ENCODE measurements at regions not wholly inside any gene's neighbourhood (a gene's known extent, or its start where the extent isn't known, plus 50 kb on each side); places are given as distances from the start of the nearest gene placed in this dataset.

- DNase-seq: no peak
Measured at GRCh38 chr2:64831977-64832328, 157.2 kb upstream of the SLC1A4 start.

DNA sequence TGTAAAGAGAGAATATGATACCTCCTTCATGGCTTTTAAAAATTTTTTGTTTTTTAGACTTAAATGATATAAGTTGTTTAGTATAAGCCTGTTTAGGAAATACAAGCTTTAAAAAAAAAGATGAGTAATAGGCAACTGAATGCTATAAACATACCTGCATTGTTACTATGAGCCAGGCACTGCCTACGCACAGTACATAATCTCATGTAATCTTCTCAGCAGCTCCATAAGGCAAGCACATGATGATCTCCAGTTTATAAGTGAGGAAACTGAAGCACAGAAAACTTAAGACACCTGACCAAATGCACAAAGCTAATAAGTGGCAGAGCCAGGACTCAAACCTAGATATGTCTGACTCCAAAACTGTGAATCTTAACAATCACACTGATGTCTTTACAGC, 156.3 kb upstream of the SLC1A4 start:
- DNase-seq: no peak

- no peak for DNase-seq
Measured at GRCh38 chr2:64836566-64836965, 152.6 kb upstream of the SLC1A4 start.

DNA sequence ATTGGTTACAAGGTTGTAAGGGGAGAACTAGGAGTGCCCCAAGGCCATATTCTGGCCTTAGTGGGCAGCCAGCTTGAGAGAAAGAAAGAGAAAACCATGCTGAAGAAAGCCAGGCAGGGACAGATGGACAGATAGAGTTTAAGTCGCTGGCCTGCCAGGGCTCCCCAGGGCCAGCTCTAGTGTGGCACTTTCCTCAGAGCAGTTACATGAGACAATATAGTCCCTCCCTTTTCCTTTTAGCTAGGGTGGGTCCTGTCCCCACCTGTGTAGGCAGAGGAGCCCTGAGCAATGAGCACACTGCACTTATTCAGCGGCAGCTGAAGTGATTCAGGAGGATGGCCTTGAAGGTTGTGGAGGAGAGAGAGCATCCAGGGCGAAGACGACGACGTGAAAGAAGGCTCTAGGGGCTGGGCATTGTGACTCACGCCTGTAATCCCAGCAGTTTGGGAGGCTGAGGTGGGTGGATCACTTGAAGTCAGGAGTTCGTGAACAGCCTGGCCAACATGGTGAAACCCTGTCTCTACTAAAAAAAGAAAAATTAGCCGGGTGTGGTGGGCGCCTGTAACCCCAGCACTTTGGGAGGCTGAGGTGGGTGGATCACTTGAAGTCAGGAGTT, 152.0 kb upstream of the SLC1A4 start:
- DNase-seq: no peak

GRCh38 chr2:64837925-64838641, 151.1 kb upstream of the SLC1A4 start:
- no peak for DNase-seq

DNA sequence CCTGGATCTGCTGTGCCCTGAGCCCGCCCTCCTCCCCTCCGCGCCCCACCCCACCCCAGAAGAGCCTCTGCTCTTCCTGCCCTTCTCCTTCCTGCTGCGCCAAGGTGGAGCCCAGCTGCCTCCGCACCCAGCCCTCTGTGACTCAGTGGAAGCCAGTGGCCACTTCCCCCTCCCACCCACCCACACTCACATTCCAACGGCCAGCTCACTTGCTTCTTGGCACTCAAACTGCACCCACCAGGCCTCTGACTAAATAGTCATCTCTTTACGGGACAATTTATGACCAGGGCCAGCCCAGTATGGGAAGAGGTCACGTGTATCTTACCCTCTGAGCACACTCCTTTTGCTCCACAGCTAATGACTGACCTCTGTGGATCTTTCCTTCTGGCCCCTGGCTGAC, 150.4 kb upstream of the SLC1A4 start:
- DNase-seq: no peak

DNA sequence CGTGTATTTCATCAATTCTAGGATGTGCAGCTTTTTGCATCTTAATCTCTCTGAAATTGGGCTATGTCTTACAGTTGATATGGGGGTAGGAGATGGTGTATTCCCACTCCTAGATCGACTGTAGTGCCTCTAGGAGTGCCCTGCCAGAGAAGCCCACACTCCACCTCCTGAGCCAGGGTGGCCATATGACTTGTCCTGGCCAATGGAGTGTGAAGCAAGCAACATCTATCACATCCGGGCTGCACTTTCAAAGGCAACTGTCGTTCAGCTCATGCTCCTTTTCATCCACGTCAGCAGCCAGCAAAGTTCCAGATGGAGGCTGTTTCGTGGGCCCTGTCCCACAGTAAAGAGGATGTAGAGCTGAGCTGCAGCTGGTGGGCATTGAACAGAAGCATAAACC, 149.4 kb upstream of the SLC1A4 start:
- DNase-seq: no peak

- no peak for DNase-seq
Measured at GRCh38 chr2:64840426-64840881, 148.7 kb upstream of the SLC1A4 start.

DNA sequence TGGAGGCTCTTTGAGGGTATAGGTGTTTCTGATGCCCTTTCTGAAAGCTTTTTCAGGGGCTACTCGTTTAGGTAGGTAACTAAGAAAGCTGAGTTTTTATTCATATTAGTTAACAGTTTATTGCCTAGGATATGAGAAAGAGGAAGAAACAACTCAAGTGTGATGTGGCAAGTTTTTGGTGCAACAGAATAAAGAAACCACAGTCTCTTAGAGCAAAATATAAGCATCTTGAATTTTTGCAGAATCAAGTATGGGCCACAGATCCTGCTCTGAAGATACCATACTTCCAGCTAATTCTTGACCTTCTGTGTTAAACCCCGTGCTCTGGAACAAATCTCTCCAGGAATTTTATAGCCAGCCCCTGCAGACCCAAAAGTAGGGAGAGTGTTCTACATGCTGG, 147.7 kb upstream of the SLC1A4 start:
- no peak for DNase-seq

DNA sequence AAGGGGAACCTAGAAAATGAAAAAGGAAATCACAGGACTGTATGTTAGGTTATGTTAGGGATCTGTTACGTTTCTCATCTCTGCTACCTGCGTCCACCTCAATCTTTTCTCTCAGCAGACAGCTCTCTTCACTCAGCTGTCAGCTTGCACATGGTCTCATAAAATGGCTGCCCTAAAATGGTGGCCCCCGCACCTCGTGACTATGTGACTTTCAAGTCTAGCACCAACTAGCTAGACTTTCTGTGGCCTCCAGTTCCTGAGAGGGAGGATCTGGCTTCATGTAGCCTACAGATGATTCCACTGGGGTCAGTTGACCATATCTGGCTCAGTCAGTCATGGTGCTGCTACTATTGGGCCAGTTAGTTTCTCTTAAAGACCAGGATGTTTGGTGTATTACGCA, 147.2 kb upstream of the SLC1A4 start:
- no peak for DNase-seq

GRCh38 chr2:64844087-64844486, 145.1 kb upstream of the SLC1A4 start:
- no peak for DNase-seq

DNA sequence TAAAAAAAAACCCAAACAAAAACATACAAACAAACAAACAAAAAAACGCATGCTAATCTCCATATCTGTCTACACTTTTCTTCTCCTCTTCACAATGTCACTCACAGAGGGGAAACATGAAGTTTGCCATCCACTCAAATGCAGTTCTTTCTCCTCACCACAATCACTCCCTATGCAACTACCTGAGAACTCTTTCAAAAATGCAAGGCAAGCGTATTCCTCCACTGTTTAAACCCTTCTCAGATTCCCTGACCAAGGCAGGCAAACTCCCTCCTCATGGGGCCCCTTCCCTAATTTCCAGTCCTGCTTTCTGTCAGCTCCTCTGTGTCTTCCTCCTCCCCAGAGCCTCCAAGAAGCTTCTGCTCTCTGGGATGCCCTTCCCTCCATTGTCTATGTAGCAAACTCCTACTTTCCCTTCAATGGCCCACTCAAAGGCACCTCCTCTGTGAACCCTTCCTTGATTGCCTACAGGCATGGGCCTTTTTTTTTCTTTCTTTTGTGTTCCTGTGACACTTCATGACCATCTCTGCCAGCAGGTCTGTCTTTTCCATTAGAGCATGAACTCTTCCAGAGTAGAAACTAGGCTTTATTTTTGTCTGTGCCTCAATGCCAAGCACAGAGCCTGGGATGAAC, 143.8 kb upstream of the SLC1A4 start:
- no peak for DNase-seq

DNA sequence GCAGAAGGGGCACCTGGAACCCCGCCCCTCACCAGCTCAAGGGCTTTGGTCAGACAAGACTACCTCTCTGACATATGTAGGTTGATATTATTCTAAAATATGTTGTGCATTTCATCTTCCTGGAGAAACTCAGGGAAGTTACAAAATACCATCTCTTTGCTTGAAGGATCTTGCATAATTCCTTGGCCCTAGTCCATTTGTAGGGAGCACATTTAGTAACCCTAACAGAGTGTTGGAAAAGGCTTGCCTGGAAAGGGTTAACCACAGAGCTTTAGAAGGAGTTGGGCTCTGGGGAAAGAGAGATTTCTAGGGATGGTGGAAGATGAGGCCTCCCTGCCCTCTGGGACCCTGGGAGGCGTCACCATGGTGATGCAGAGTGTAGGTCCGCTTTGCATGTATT, 143.0 kb upstream of the SLC1A4 start:
- DNase-seq: no peak

- no peak for DNase-seq
Measured at GRCh38 chr2:64847930-64848329, 141.3 kb upstream of the SLC1A4 start.

- no peak for DNase-seq
Measured at GRCh38 chr2:64848363-64848762, 140.8 kb upstream of the SLC1A4 start.

GRCh38 chr2:64848945-64849344, 140.3 kb upstream of the SLC1A4 start:
- DNase-seq: no peak

DNA sequence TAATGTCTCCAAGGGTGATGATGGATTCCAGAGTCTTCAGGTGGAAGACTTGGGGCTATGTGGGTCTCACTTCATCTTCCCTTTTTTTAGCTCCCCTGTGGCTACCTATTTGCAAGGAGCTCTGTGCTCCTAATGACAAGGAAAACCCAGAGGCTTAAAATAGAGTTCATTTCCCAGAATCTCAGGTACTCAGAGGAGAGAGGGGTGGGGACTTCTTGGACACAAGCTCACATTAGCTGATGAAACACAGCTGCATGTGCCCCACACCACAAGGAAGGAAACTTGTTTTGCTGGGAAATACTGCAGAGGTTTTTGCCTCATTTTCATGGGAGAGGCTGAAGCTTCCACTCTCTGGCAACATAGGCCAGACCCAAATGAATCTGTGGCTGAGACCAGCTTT, 138.6 kb upstream of the SLC1A4 start:
- no peak for DNase-seq

- DNase-seq: no peak
Measured at GRCh38 chr2:64852771-64853241, 136.4 kb upstream of the SLC1A4 start.

DNA sequence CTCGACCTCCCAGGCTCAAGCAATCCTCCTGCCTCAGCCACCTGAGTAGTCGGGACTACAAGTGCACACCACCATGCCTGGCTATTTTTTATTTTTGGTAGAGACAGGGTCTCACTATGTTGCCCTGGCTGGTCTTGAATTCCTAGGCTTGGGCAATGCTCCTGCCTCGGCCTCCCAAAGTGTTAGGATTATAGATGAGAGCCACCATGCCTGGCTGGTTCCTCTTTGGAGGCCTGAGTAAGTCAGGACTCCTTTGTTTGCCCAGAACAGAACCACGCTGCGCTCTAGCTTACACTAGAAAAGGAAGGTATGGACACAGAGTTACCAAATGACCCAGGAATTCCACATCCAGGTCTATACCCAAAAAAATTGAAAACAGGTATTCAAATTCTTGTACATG, 135.9 kb upstream of the SLC1A4 start:
- DNase-seq: no peak

DNA sequence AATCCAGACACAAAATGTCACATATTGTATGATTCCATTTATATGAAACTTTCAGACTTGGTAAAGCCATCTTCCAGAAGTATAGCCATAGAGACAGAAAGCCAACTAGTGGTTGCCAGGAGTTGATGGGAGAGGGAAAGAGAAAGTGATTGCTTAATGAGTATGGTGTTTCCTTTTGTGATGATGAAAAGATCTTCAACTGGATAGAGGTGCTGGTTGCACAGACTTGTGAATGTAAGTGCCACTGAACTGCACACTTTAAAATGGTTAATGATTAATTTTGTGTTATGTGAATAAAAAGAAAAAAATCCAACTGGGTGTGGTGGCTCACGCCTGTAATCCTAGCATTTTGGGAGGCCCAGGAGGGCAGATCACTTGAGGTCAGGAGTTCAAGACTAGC, 135.3 kb upstream of the SLC1A4 start:
- DNase-seq: no peak

- DNase-seq: no peak
Measured at GRCh38 chr2:64854773-64855237, 134.4 kb upstream of the SLC1A4 start.

DNA sequence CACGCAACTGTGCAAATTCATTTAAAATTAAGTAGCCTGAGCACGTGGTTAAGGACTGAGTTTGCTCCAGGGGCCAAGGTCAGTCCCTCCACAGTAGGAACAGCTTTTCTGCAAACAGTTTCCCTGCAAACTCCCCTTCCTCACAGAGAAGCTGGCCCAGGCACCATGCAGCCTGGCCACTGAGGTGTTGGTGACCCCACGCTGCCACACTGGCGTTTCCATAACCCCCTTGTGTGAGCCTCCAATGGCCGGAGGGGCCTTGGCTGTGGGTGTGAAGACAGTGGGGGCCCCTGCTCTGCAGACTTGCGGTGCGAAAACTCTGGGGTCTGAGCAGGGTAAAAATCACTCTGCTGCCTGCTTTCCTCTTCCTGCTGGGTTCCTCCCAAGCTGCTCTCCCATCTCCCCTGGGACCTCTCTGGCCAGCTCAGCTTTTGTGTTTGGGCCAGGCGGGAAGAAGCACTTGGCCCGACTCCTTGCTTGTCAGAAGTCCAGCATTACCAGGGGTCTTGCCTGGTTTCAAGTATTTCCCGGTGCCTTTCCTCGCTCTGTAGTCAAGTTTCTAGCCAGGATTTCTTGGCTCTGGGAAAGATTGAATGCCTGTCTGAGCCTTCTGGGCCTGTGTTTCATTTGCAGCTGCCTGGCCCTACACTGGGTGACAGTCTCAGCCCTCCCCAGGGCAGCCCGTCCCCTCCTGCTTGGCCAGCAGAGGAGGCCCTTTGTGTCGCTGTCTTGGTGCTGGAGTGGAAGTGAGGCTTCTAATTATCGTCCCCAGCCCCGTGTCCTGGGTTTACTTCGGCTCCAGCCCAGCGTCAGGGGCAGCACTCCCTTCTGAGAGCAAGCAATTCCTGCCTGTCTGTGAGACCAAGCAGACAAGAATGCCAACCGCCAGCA, 131.4 kb upstream of the SLC1A4 start:
- DNase-seq: peak; percentile 77
